ENCODE measurements at regions not wholly inside any gene's neighbourhood (a gene's known extent, or its start where the extent isn't known, plus 50 kb on each side); places are given as distances from the start of the nearest gene placed in this dataset.
A peak's percentile ranks its signal among the peaks of the same experiment; 100 is the strongest.

GRCh38 chr2:67881816-67882215 lies 181.0 kb downstream of the C1D start:
- no peak overlapping the region for H3K4me3 ChIP-seq (ENCODE audit: low read depth, low read length)
- TF ChIP-seq CTCF (IDR thresholded peaks at IDR 0.05; ENCODE audit: control insufficient read depth, extremely low read depth, insufficient read depth): no peak
- DNase-seq (ENCODE audit: low read depth): no peak

- TF ChIP-seq CTCF (IDR thresholded peaks at IDR 0.05; ENCODE audit: control insufficient read depth, extremely low read depth, insufficient read depth): no peak
- DNase-seq (ENCODE audit: low read depth): peak; percentile 15
- no peak overlapping the region for H3K4me3 ChIP-seq (ENCODE audit: low read depth, low read length)
These were observed 179.3 kb downstream of the C1D start for GRCh38 chr2:67883316-67884087.

GRCh38 chr2:67888351-67889005 lies 174.3 kb downstream of the C1D start:
- no peak overlapping the region for H3K4me3 ChIP-seq (ENCODE audit: low read depth, low read length)
- no peak for TF ChIP-seq CTCF (IDR thresholded peaks at IDR 0.05; ENCODE audit: control insufficient read depth, extremely low read depth, insufficient read depth)
- no peak for DNase-seq (ENCODE audit: low read depth)

- no peak overlapping the region for H3K4me3 ChIP-seq (ENCODE audit: low read depth, low read length)
- no peak for DNase-seq (ENCODE audit: low read depth)
- no peak for TF ChIP-seq CTCF (IDR thresholded peaks at IDR 0.05; ENCODE audit: control insufficient read depth, extremely low read depth, insufficient read depth)
These were observed 173.7 kb downstream of the C1D start for GRCh38 chr2:67889056-67889455.

- H3K4me3 ChIP-seq (ENCODE audit: low read depth, low read length): no peak overlapping the region
- no peak for TF ChIP-seq CTCF (IDR thresholded peaks at IDR 0.05; ENCODE audit: control insufficient read depth, extremely low read depth, insufficient read depth)
- no peak for DNase-seq (ENCODE audit: low read depth)
These were observed 171.2 kb downstream of the C1D start for GRCh38 chr2:67891642-67892041.

- DNase-seq (ENCODE audit: low read depth): no peak
- H3K4me3 ChIP-seq (ENCODE audit: low read depth, low read length): no peak overlapping the region
- TF ChIP-seq CTCF (IDR thresholded peaks at IDR 0.05; ENCODE audit: control insufficient read depth, extremely low read depth, insufficient read depth): no peak
These were observed 170.4 kb downstream of the C1D start for GRCh38 chr2:67892339-67892846.
